ENCODE measurements at regions not wholly inside any gene's neighbourhood (a gene's known extent, or its start where the extent isn't known, plus 50 kb on each side); places are given as distances from the start of the nearest gene placed in this dataset.

DNA sequence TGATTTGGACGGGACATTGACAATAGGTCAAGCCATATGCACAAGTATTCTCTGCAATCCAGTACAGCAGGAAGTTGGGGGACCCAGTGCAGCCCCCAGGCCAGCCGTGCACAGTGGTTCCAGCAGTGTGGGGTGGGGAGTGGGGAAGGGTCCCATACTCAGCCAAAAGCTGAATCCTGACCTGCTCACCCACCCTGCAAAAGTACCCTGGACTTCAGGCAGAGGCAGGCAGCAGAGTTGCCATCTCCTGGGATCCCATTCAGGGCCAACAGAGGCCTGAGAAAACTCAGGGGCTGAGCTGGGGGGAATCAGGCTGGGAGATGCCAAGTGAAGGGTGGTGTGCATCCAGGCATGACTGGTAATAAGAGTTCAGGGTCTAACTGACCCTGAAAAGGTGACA, 83.9 kb downstream of the ALG10 start:
- TF ChIP-seq, protein P1, sequence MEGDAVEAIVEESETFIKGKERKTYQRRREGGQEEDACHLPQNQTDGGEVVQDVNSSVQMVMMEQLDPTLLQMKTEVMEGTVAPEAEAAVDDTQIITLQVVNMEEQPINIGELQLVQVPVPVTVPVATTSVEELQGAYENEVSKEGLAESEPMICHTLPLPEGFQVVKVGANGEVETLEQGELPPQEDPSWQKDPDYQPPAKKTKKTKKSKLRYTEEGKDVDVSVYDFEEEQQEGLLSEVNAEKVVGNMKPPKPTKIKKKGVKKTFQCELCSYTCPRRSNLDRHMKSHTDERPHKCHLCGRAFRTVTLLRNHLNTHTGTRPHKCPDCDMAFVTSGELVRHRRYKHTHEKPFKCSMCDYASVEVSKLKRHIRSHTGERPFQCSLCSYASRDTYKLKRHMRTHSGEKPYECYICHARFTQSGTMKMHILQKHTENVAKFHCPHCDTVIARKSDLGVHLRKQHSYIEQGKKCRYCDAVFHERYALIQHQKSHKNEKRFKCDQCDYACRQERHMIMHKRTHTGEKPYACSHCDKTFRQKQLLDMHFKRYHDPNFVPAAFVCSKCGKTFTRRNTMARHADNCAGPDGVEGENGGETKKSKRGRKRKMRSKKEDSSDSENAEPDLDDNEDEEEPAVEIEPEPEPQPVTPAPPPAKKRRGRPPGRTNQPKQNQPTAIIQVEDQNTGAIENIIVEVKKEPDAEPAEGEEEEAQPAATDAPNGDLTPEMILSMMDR (IDR thresholded peaks at IDR 0.05): no peak
- TF ChIP-seq POLR2A (IDR thresholded peaks at IDR 0.05): no peak

Data from testis (tissue), 2 donors.